ENCODE measurements at regions not wholly inside any gene's neighbourhood (a gene's known extent, or its start where the extent isn't known, plus 50 kb on each side); places are given as distances from the start of the nearest gene placed in this dataset.

DNA sequence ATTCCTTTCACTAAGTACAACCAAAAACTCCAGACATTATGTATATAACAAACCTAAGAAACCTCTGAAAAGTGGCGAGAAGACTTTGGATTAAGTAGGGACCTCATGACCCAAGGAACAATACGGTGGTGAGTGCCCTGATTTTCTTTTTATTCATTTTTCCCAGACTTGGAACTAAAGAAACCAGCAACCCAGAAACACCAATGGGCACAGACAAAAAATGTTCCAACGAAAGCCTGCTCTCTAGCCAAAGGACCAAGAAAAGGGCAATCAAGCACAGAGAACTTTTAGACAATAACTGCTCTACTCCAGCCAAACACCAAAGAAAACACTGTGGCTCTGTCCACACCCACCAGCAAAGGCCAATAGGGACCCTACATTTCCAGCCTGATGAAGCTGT, 66.2 kb upstream of the SSBP2 start:
- Histone ChIP-seq H3K9ac (ENCODE audit: low read depth, low read length) (no peak overlapping the region), H2AK5ac (ENCODE audit: low read depth, low read length) (no peak overlapping the region), H3K18ac (ENCODE audit: low read depth, low read length) (no peak overlapping the region), H3K4me2 (ENCODE audit: low read depth, low read length) (no peak overlapping the region), H2BK15ac (ENCODE audit: low read depth, low read length) (no peak overlapping the region), H2AFZ (replicated peaks; ENCODE audit: low read length, poor library complexity) (no peak overlapping the region), H3K23ac (ENCODE audit: low read depth, low read length) (no peak overlapping the region), H4K20me1 (ENCODE audit: insufficient read depth, low read length) (no peaks in the 10 kb centered on the region), H3K9me3 (ENCODE audit: control insufficient read depth, insufficient read depth, low read length) (no peaks in the 10 kb centered on the region), H3K36me3 (ENCODE audit: control insufficient read depth, insufficient read depth, low read length) (no peaks in the 10 kb centered on the region), H2AK9ac (replicated peaks; ENCODE audit: low read depth, low read length, poor library complexity) (no peak overlapping the region), H3K27me3 (ENCODE audit: control insufficient read depth, insufficient read depth, low read length) (peaks cover 3% of the 10 kb centered on the region; the same call in 1 of the 2 replicates), H3K79me1 (ENCODE audit: low read depth in 1 of 2, low read length in 2 of 2) (no peaks in the 10 kb centered on the region), H3K14ac (replicated peaks; ENCODE audit: low read depth, low read length) (no peak overlapping the region), H3K56ac (ENCODE audit: extremely low read depth, insufficient read depth, low read length) (no peak overlapping the region), H2BK20ac (ENCODE audit: low read depth, low read length) (no peak overlapping the region), H3K4me1 (ENCODE audit: control insufficient read depth, insufficient read depth, low read length) (peaks cover 3% of the 10 kb centered on the region), H4K5ac (ENCODE audit: low read depth, low read length) (no peak overlapping the region), H3K9me1 (ENCODE audit: insufficient read depth, low read length) (peaks cover 4% of the 10 kb centered on the region; the same call in 1 of the 2 replicates), H3K4ac (ENCODE audit: low read depth, low read length) (no peak overlapping the region), H2BK120ac (ENCODE audit: low read depth, low read length) (no peak overlapping the region), H4K91ac (ENCODE audit: insufficient read depth, low read depth, low read length) (no peak overlapping the region), H3K4me3 (ENCODE audit: insufficient read depth, low read depth, low read length) (no peak overlapping the region), H4K8ac (ENCODE audit: low read depth in 2 of 2, low read length in 2 of 2) (no peak overlapping the region), H2BK5ac (ENCODE audit: low read depth, low read length, poor library complexity, severe bottlenecking) (no peak overlapping the region), H3K27ac (ENCODE audit: insufficient read depth, low read length) (no peak overlapping the region)
- ATAC-seq (ENCODE audit: low read depth) (no peak), DNase-seq (no peak)
- WGBS, 2 experiments (ENCODE audit: extremely low coverage in 2 of 2, insufficient read length in 1 of 2): no CpG with 5 or more reads among the region's 3 CpGs
- ChIA-PET CTCF (no interaction called here), POLR2A (ENCODE audit: unreplicated experiment) (no interaction called here)
- TF ChIP-seq CHD1 (IDR thresholded peaks at IDR 0.05; ENCODE audit: low read depth, low read length) (no peak), POLR2A (IDR thresholded peaks at IDR 0.05; ENCODE audit: low read depth, low read length) (no peak), RCOR1 (IDR thresholded peaks at IDR 0.05; ENCODE audit: insufficient replicate concordance, low read length) (no peak), RAD21 (IDR thresholded peaks at IDR 0.05; ENCODE audit: low read length) (no peak), BHLHE40 (IDR thresholded peaks at IDR 0.05; ENCODE audit: low read depth, low read length) (no peak), FOS (IDR thresholded peaks at IDR 0.05; ENCODE audit: low read depth, low read length) (no peak), CEBPB (IDR thresholded peaks at IDR 0.05; ENCODE audit: low read depth, low read length) (no peak), MAFK (IDR thresholded peaks at IDR 0.05; ENCODE audit: low read depth, low read length) (no peak), MXI1 (IDR thresholded peaks at IDR 0.05; ENCODE audit: borderline replicate concordance, low read depth, low read length) (no peak), SMC3 (IDR thresholded peaks at IDR 0.05; ENCODE audit: low read depth, low read length) (no peak), RFX5 (IDR thresholded peaks at IDR 0.05; ENCODE audit: low read depth, low read length) (no peak), NFE2L2 (IDR thresholded peaks at IDR 0.05; ENCODE audit: low read depth, low read length) (no peak), MAZ (IDR thresholded peaks at IDR 0.05; ENCODE audit: borderline replicate concordance, low read depth, low read length) (no peak)
- TF ChIP-seq, protein P1, sequence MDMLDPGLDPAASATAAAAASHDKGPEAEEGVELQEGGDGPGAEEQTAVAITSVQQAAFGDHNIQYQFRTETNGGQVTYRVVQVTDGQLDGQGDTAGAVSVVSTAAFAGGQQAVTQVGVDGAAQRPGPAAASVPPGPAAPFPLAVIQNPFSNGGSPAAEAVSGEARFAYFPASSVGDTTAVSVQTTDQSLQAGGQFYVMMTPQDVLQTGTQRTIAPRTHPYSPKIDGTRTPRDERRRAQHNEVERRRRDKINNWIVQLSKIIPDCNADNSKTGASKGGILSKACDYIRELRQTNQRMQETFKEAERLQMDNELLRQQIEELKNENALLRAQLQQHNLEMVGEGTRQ (IDR thresholded peaks at IDR 0.05; ENCODE audit: low read depth, low read length): no peak
- TF ChIP-seq, protein P2, sequence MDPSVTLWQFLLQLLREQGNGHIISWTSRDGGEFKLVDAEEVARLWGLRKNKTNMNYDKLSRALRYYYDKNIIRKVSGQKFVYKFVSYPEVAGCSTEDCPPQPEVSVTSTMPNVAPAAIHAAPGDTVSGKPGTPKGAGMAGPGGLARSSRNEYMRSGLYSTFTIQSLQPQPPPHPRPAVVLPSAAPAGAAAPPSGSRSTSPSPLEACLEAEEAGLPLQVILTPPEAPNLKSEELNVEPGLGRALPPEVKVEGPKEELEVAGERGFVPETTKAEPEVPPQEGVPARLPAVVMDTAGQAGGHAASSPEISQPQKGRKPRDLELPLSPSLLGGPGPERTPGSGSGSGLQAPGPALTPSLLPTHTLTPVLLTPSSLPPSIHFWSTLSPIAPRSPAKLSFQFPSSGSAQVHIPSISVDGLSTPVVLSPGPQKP (IDR thresholded peaks at IDR 0.05; ENCODE audit: borderline replicate concordance, low read depth, low read length): no peak
- TF ChIP-seq, protein P3, sequence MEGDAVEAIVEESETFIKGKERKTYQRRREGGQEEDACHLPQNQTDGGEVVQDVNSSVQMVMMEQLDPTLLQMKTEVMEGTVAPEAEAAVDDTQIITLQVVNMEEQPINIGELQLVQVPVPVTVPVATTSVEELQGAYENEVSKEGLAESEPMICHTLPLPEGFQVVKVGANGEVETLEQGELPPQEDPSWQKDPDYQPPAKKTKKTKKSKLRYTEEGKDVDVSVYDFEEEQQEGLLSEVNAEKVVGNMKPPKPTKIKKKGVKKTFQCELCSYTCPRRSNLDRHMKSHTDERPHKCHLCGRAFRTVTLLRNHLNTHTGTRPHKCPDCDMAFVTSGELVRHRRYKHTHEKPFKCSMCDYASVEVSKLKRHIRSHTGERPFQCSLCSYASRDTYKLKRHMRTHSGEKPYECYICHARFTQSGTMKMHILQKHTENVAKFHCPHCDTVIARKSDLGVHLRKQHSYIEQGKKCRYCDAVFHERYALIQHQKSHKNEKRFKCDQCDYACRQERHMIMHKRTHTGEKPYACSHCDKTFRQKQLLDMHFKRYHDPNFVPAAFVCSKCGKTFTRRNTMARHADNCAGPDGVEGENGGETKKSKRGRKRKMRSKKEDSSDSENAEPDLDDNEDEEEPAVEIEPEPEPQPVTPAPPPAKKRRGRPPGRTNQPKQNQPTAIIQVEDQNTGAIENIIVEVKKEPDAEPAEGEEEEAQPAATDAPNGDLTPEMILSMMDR (conservative IDR thresholded peaks at IDR 0.05; ENCODE audit: low read depth, low read length): no peak
- no TSS peak for BruUV-seq (replicated peaks)
- intact Hi-C loops (cut with micrococcal nuclease) (no loop called here), dilution Hi-C loops (cut with HindIII; ENCODE audit: low sequenced_read_pairs, unreplicated experiment) (no loop called here), in situ Hi-C loops (cut with MboI; ENCODE audit: low sequenced_read_pairs) (no loop called here)
